ENCODE measurements at regions not wholly inside any gene's neighbourhood (a gene's known extent, or its start where the extent isn't known, plus 50 kb on each side); places are given as distances from the start of the nearest gene placed in this dataset.

- no peak for TF ChIP-seq CTCF (IDR thresholded peaks at IDR 0.05; ENCODE audit: insufficient read depth, low read length)
- no peak overlapping the region for H3K4me3 ChIP-seq (ENCODE audit: low read depth, low read length)
Measured at GRCh38 chr12:85653731-85654455, 182.3 kb downstream of the RASSF9 start.

GRCh38 chr12:85654456-85654840 lies 181.8 kb downstream of the RASSF9 start:
- no peak for DNase-seq (ENCODE audit: low read depth)
- no peak for TF ChIP-seq CTCF (IDR thresholded peaks at IDR 0.05; ENCODE audit: insufficient read depth, low read length)
- no peak overlapping the region for H3K4me3 ChIP-seq (ENCODE audit: low read depth, low read length)

More at GRCh38 chr12:85653731-85654455, 182.3 kb downstream of the RASSF9 start:
- DNase-seq (ENCODE audit: low read depth), result no peak

GRCh38 chr12:85656561-85656960 lies 179.6 kb downstream of the RASSF9 start:
- H3K4me3 ChIP-seq (ENCODE audit: low read depth, low read length), result no peak overlapping the region
- no peak for DNase-seq (ENCODE audit: low read depth)
- no peak for TF ChIP-seq CTCF (IDR thresholded peaks at IDR 0.05; ENCODE audit: insufficient read depth, low read length)

- no peak for TF ChIP-seq CTCF (IDR thresholded peaks at IDR 0.05; ENCODE audit: insufficient read depth, low read length)
- no peak for DNase-seq (ENCODE audit: low read depth)
- no peak overlapping the region for H3K4me3 ChIP-seq (ENCODE audit: low read depth, low read length)
Measured at GRCh38 chr12:85657251-85657650, 179.0 kb downstream of the RASSF9 start.

- DNase-seq (ENCODE audit: low read depth), result no peak
- TF ChIP-seq CTCF (IDR thresholded peaks at IDR 0.05; ENCODE audit: insufficient read depth, low read length), result no peak
- H3K4me3 ChIP-seq (ENCODE audit: low read depth, low read length), result no peak overlapping the region
Measured at GRCh38 chr12:85657836-85658630, 178.2 kb downstream of the RASSF9 start.

GRCh38 chr12:85659754-85660530 lies 176.3 kb downstream of the RASSF9 start:
- H3K4me3 ChIP-seq (ENCODE audit: low read depth, low read length), result no peak overlapping the region
- DNase-seq (ENCODE audit: low read depth), result no peak
- TF ChIP-seq CTCF (IDR thresholded peaks at IDR 0.05; ENCODE audit: insufficient read depth, low read length), result no peak
